ENCODE measurements at regions not wholly inside any gene's neighbourhood (a gene's known extent, or its start where the extent isn't known, plus 50 kb on each side); places are given as distances from the start of the nearest gene placed in this dataset.

- no peak for TF ChIP-seq CTCF (IDR thresholded peaks at IDR 0.05)
- TF ChIP-seq POLR2A (IDR thresholded peaks at IDR 0.05), result no peak
- DNase-seq, result no peak
- Histone ChIP-seq H3K27ac (no peak overlapping the region), H3K4me1 (no peaks in the 10 kb centered on the region), H3K9me3 (no peaks in the 10 kb centered on the region), H3K4me3 (no peak overlapping the region), H3K27me3 (no peaks in the 10 kb centered on the region), H3K36me3 (ENCODE audit: low read depth, missing control alignments) (no peaks in the 10 kb centered on the region)
- intact Hi-C loops (cut with DNase I; ENCODE audit: low total_unique reads), result no loop called here
Observed at GRCh38 chr4:30783751-30784150, 63.6 kb downstream of the PCDH7 start.

GRCh38 chr4:30789219-30789671 lies 69.1 kb downstream of the PCDH7 start:
- Histone ChIP-seq H3K27ac (no peak overlapping the region), H3K9me3 (no peaks in the 10 kb centered on the region), H3K27me3 (no peaks in the 10 kb centered on the region), H3K4me1 (no peaks in the 10 kb centered on the region), H3K36me3 (ENCODE audit: low read depth, missing control alignments) (no peaks in the 10 kb centered on the region), H3K4me3 (no peak overlapping the region)
- WGBS, 2 donors, result 33 to 42% methylated on average over 2 of the region's 2 CpGs
- intact Hi-C loops (cut with DNase I; ENCODE audit: low total_unique reads), result no loop called here
- DNase-seq, result no peak
- TF ChIP-seq CTCF (IDR thresholded peaks at IDR 0.05), result no peak
- no peak for TF ChIP-seq POLR2A (IDR thresholded peaks at IDR 0.05)

DNA sequence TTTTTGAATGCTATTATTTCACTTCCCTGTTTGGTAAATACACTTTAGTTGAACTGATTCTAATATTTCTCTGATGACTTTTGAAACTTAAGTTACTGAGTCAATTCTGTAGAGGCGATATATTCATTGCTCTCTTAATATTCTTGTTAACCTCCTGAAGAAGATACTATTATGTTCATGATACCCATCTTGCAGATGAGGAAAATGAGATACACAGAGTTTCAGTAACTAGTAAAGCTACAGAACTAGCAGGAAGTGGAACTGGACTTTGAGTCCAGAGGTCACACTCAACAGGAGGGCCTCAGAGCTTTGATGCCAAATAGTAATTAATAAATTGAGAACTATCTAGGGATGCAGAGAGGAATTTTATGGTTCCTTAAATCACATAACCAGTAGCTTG lies 70.0 kb downstream of the PCDH7 start:
- Histone ChIP-seq H3K9me3 (no peaks in the 10 kb centered on the region), H3K4me3 (no peak overlapping the region), H3K4me1 (no peaks in the 10 kb centered on the region), H3K27ac (no peak overlapping the region), H3K36me3 (ENCODE audit: low read depth, missing control alignments) (no peaks in the 10 kb centered on the region), H3K27me3 (no peaks in the 10 kb centered on the region)
- TF ChIP-seq POLR2A (IDR thresholded peaks at IDR 0.05), result no peak
- TF ChIP-seq CTCF (IDR thresholded peaks at IDR 0.05), result no peak
- intact Hi-C loops (cut with DNase I; ENCODE audit: low total_unique reads), result no loop called here
- no peak for DNase-seq
- 94 to 97% methylated on average over 1 of the region's 1 CpG for WGBS, 2 donors

GRCh38 chr4:30790998-30791397 lies 70.8 kb downstream of the PCDH7 start:
- Histone ChIP-seq H3K36me3 (ENCODE audit: low read depth, missing control alignments) (no peaks in the 10 kb centered on the region), H3K27me3 (no peaks in the 10 kb centered on the region), H3K27ac (no peak overlapping the region), H3K4me3 (no peak overlapping the region), H3K4me1 (no peaks in the 10 kb centered on the region), H3K9me3 (no peaks in the 10 kb centered on the region)
- 60 to 71% methylated on average over 4 of the region's 4 CpGs for WGBS, 2 donors
- DNase-seq, result peak; percentile 42
- TF ChIP-seq CTCF (IDR thresholded peaks at IDR 0.05), result no peak
- no peak for TF ChIP-seq POLR2A (IDR thresholded peaks at IDR 0.05)
- intact Hi-C loops (cut with DNase I; ENCODE audit: low total_unique reads), result no loop called here

- TF ChIP-seq CTCF (IDR thresholded peaks at IDR 0.05) (no peak), POLR2A (IDR thresholded peaks at IDR 0.05) (no peak)
- H3K36me3 ChIP-seq (ENCODE audit: low read depth, missing control alignments), result no peaks in the 10 kb centered on the region
- no peak overlapping the region for H3K27ac ChIP-seq
- 87 to 91% methylated on average over 3 of the region's 3 CpGs for WGBS, 2 donors
- no peak overlapping the region for H3K4me3 ChIP-seq
- no peaks in the 10 kb centered on the region for H3K4me1 ChIP-seq
- no peaks in the 10 kb centered on the region for H3K9me3 ChIP-seq
- no peak for DNase-seq
- no peaks in the 10 kb centered on the region for H3K27me3 ChIP-seq
- intact Hi-C loops (cut with DNase I; ENCODE audit: low total_unique reads), result no loop called here
Observed at GRCh38 chr4:30792601-30793000, 72.4 kb downstream of the PCDH7 start.
